Mesothelial cell of epicardium (in vitro differentiated cells): ENCODE measurements at regions not wholly inside any gene's neighbourhood (a gene's known extent, or its start where the extent isn't known, plus 50 kb on each side); places are given as distances from the start of the nearest gene placed in this dataset.

Experiments used
- DNase-seq, 2 experiments: peaks; one replicate each; pipeline ENCODE4 v3.0.0; 2021; ENCODE audit warnings: low spot score in 2 of 2; ENCODE audit not compliant: unreplicated experiment in 2 of 2
- H3K27ac Mint-ChIP-seq: 2 replicates; pipeline ENCODE4 v1.8.0; 2021; ENCODE audit warnings: mixed read lengths
- H3K27me3 Mint-ChIP-seq: 2 replicates; pipeline ENCODE4 v1.8.0; 2021; ENCODE audit warnings: low read depth, mixed read lengths
- H3K36me3 Mint-ChIP-seq: 2 replicates; pipeline ENCODE4 v1.8.0; 2021; ENCODE audit warnings: mixed read lengths
- H3K4me1 Mint-ChIP-seq: 2 replicates; pipeline ENCODE4 v1.8.0; 2021; ENCODE audit warnings: mixed read lengths
- H3K4me3 Mint-ChIP-seq: 2 replicates; pipeline ENCODE4 v1.8.0; 2021; ENCODE audit warnings: mild to moderate bottlenecking, moderate library complexity, mixed read lengths
- H3K9me3 Mint-ChIP-seq: 2 replicates; pipeline ENCODE4 v1.8.0; 2021; ENCODE audit warnings: mixed read lengths
- CTCF ChIP-seq: fragments of 200-600 bp; sonication (generic); IDR thresholded peaks from one replicate; pipeline ENCODE4 v1.5.0; 2021; ENCODE audit warnings: antibody characterized with exemption; ENCODE audit not compliant: unreplicated experiment

GRCh38 chr13:65856431-65856830 lies 1373.7 kb downstream of the PCDH9 start:
- H3K4me3 Mint-ChIP-seq = no peak overlapping the region
- H3K36me3 Mint-ChIP-seq = no peaks in the 10 kb centered on the region
- peaks cover 8% of the 10 kb centered on the region for H3K4me1 Mint-ChIP-seq
- H3K9me3 Mint-ChIP-seq = no peaks in the 10 kb centered on the region
- no peak overlapping the region for H3K27ac Mint-ChIP-seq
- no peak for TF ChIP-seq CTCF
- no peak for DNase-seq
- H3K27me3 Mint-ChIP-seq = no peaks in the 10 kb centered on the region

GRCh38 chr13:65855242-65855805 lies 1374.8 kb downstream of the PCDH9 start:
- no peak for TF ChIP-seq CTCF
- Mint-ChIP-seq H3K9me3 (no peaks in the 10 kb centered on the region), H3K27me3 (no peaks in the 10 kb centered on the region), H3K27ac (no peak overlapping the region), H3K4me1 (peaks cover 8% of the 10 kb centered on the region), H3K4me3 (no peak overlapping the region), H3K36me3 (no peaks in the 10 kb centered on the region)
- no peak for DNase-seq

DNA sequence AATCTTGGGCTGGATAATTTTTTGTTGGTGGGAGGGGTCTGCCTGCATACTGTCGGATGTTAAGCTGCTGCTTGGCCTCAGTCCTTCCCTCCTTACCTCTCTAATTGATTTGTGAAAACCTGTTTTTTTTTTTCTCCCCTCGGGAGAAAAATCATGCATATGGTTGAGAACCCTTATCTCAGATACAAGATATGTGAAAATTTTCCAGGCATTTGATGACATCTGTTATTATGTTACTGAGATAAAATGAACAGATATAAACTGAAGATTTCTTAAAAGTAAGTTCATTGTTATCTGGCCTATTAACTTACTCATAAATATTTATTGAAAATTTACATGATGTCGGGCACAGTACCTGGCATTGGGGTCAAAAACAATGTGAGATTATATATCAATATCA lies 1375.7 kb downstream of the PCDH9 start:
- no peak for TF ChIP-seq CTCF
- Mint-ChIP-seq H3K27me3 (no peaks in the 10 kb centered on the region), H3K9me3 (no peaks in the 10 kb centered on the region), H3K27ac (no peak overlapping the region), H3K4me1 (peaks cover 8% of the 10 kb centered on the region), H3K36me3 (no peaks in the 10 kb centered on the region), H3K4me3 (no peak overlapping the region)
- DNase-seq = no peak

- no peaks in the 10 kb centered on the region for H3K36me3 Mint-ChIP-seq
- no peaks in the 10 kb centered on the region for H3K9me3 Mint-ChIP-seq
- H3K4me1 Mint-ChIP-seq = no peaks in the 10 kb centered on the region
- no peak for TF ChIP-seq CTCF
- H3K4me3 Mint-ChIP-seq = no peak overlapping the region
- H3K27me3 Mint-ChIP-seq = no peaks in the 10 kb centered on the region
- DNase-seq = no peak
- no peak overlapping the region for H3K27ac Mint-ChIP-seq
These were observed 1385.8 kb downstream of the PCDH9 start for GRCh38 chr13:65844266-65844841.

- Mint-ChIP-seq H3K27ac (no peak overlapping the region), H3K4me1 (no peaks in the 10 kb centered on the region), H3K36me3 (no peaks in the 10 kb centered on the region), H3K27me3 (no peaks in the 10 kb centered on the region), H3K4me3 (no peak overlapping the region), H3K9me3 (no peaks in the 10 kb centered on the region)
- TF ChIP-seq CTCF = no peak
- no peak for DNase-seq
These were observed 1386.8 kb downstream of the PCDH9 start for GRCh38 chr13:65843314-65843731.
